Panc1 (cell line): ENCODE measurements at regions not wholly inside any gene's neighbourhood (a gene's known extent, or its start where the extent isn't known, plus 50 kb on each side); places are given as distances from the start of the nearest gene placed in this dataset.

Experiments used
- SIN3A ChIP-seq: IDR thresholded peaks from 2 replicates; pipeline ENCODE4 v1.6.1; 2012; ENCODE audit warnings: low read depth, mild to moderate bottlenecking, low read length, moderate library complexity, borderline replicate concordance; ENCODE audit not compliant: insufficient read depth
- TCF7L2 ChIP-seq: IDR thresholded peaks from 2 replicates; pipeline ENCODE4 v1.6.1; 2011; ENCODE audit warnings: mild to moderate bottlenecking, low read depth, low read length, inconsistent platforms
- TF ChIP-seq, protein P1 (sequence below): fragments of 450-650 bp; IDR thresholded peaks from 2 replicates; pipeline ENCODE4 v1.5.1; 2017; ENCODE audit warnings: mild to moderate bottlenecking
- TF ChIP-seq, protein P2 (sequence below), 2 experiments: IDR thresholded peaks; 2 replicates each; pipeline ENCODE4 v1.6.1; 2011 to 2012; ENCODE audit warnings: low read depth in 2 of 2, control low read depth in 1 of 2, low read length in 1 of 2, mild to moderate bottlenecking in 1 of 2, moderate library complexity in 1 of 2; ENCODE audit not compliant: insufficient read depth in 1 of 2

DNA sequence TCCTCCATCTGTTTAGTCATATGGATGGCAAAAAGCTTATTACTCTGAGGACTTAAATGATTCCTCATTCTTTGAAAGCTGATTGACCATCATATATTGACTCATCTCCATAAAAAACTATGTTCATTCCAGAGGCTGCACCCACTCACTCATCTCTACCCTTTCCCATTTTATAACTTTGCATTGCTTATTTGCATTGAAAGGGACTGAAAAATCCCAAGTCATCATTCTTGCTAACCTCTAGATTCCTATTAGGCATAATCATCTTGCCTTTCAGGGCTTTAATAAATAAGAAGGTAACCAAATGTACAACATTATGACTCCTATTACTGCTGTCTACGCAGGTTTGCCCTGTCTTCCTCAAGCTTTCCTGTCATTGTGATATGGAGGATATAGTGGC, 1180.3 kb upstream of the B3GALT2 start:
- no peak for TF ChIP-seq TCF7L2
- TF ChIP-seq, protein P1, sequence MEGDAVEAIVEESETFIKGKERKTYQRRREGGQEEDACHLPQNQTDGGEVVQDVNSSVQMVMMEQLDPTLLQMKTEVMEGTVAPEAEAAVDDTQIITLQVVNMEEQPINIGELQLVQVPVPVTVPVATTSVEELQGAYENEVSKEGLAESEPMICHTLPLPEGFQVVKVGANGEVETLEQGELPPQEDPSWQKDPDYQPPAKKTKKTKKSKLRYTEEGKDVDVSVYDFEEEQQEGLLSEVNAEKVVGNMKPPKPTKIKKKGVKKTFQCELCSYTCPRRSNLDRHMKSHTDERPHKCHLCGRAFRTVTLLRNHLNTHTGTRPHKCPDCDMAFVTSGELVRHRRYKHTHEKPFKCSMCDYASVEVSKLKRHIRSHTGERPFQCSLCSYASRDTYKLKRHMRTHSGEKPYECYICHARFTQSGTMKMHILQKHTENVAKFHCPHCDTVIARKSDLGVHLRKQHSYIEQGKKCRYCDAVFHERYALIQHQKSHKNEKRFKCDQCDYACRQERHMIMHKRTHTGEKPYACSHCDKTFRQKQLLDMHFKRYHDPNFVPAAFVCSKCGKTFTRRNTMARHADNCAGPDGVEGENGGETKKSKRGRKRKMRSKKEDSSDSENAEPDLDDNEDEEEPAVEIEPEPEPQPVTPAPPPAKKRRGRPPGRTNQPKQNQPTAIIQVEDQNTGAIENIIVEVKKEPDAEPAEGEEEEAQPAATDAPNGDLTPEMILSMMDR, result no peak
- TF ChIP-seq, protein P2, sequence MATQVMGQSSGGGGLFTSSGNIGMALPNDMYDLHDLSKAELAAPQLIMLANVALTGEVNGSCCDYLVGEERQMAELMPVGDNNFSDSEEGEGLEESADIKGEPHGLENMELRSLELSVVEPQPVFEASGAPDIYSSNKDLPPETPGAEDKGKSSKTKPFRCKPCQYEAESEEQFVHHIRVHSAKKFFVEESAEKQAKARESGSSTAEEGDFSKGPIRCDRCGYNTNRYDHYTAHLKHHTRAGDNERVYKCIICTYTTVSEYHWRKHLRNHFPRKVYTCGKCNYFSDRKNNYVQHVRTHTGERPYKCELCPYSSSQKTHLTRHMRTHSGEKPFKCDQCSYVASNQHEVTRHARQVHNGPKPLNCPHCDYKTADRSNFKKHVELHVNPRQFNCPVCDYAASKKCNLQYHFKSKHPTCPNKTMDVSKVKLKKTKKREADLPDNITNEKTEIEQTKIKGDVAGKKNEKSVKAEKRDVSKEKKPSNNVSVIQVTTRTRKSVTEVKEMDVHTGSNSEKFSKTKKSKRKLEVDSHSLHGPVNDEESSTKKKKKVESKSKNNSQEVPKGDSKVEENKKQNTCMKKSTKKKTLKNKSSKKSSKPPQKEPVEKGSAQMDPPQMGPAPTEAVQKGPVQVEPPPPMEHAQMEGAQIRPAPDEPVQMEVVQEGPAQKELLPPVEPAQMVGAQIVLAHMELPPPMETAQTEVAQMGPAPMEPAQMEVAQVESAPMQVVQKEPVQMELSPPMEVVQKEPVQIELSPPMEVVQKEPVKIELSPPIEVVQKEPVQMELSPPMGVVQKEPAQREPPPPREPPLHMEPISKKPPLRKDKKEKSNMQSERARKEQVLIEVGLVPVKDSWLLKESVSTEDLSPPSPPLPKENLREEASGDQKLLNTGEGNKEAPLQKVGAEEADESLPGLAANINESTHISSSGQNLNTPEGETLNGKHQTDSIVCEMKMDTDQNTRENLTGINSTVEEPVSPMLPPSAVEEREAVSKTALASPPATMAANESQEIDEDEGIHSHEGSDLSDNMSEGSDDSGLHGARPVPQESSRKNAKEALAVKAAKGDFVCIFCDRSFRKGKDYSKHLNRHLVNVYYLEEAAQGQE (IDR thresholded peaks at IDR 0.05; ENCODE audit: insufficient read depth in 1 of 2, low read depth in 2 of 2, low read length in 1 of 2), result no peak
- no peak for TF ChIP-seq SIN3A
